K562 (cell line): ENCODE measurements at regions not wholly inside any gene's neighbourhood (a gene's known extent, or its start where the extent isn't known, plus 50 kb on each side); places are given as distances from the start of the nearest gene placed in this dataset.

Experiments
- BACH1 ChIP-seq: fragments of 200-800 bp; sonication (Bioruptor generic); IDR thresholded peaks from 2 replicates; pipeline ENCODE4 v1.6.1; 2016; ENCODE audit warnings: missing genetic modification characterization, missing compliant biosample characterization
- CHD7 ChIP-seq: fragments of 200-600 bp; sonication (generic); IDR thresholded peaks from one replicate; pipeline ENCODE4 v1.6.1; 2012; ENCODE audit warnings: mild to moderate bottlenecking, low read depth, low read length, inconsistent platforms
- ETS2 ChIP-seq: IDR thresholded peaks from 2 replicates; pipeline ENCODE4 v1.6.1; 2016; ENCODE audit warnings: borderline replicate concordance, missing genetic modification characterization, mild to moderate bottlenecking, moderate library complexity, missing compliant biosample characterization; ENCODE audit not compliant: poor library complexity, severe bottlenecking
- RBM17 ChIP-seq: fragments of 200-400 bp; formaldehyde crosslinking; IDR thresholded peaks from 2 replicates; pipeline ENCODE4 v1.6.1; 2017; ENCODE audit warnings: low read depth, mild to moderate bottlenecking, low read length, borderline replicate concordance
- ZNF24 ChIP-seq: fragments of 450-650 bp; IDR thresholded peaks from 2 replicates; pipeline ENCODE4 v1.6.1; 2016

- no peak for TF ChIP-seq CHD7
- no peak for TF ChIP-seq ETS2 (tag)
- TF ChIP-seq RBM17, result no peak
- TF ChIP-seq BACH1 (tag), result no peak
- TF ChIP-seq ZNF24, result no peak
Measured at GRCh38 chr6:81308577-81309279, 443.8 kb downstream of the TENT5A start (continued).
